ENCODE measurements at regions not wholly inside any gene's neighbourhood (a gene's known extent, or its start where the extent isn't known, plus 50 kb on each side); places are given as distances from the start of the nearest gene placed in this dataset.
"Not testable (repeated sequence)": the region's sequence is repeated elsewhere in the genome, so short reads cannot be mapped to it uniquely, and the experiment has no call there.

- Histone ChIP-seq H3K27me3 (ENCODE audit: insufficient read depth, low read length, poor library complexity, severe bottlenecking) (no peaks in the 10 kb centered on the region), H3K4me1 (ENCODE audit: insufficient read depth, low read length) (no peaks in the 10 kb centered on the region), H3K9me3 (ENCODE audit: low read length) (no peaks in the 10 kb centered on the region), H3K27ac (ENCODE audit: low read depth, low read length) (no peak overlapping the region), H3K36me3 (ENCODE audit: insufficient read depth, low read length) (no peaks in the 10 kb centered on the region), H3K4me3 (ENCODE audit: low read length) (no peak overlapping the region)
- Mint-ChIP-seq H3K4me1 (no peaks in the 10 kb centered on the region), H3K9me3 (peaks cover 0 to 4% (median 0%) of the 10 kb centered on the region in 5 donors), H3K27ac (no peak overlapping the region), H3K4me3 (no peak overlapping the region), H3K36me3 (no peaks in the 10 kb centered on the region), H3K27me3 (peaks cover 0 to 5% of the 10 kb centered on the region in 2 donors)
- ChIA-PET CTCF (no interaction called here), POLR2A (no interaction called here)
- no peak for DNase-seq
Measured at GRCh38 chr12:30178916-30179315, 395.2 kb upstream of the TMTC1 start.

GRCh38 chr12:30169839-30170591 is 386.3 kb upstream of the TMTC1 start:
- Mint-ChIP-seq H3K9me3 (no peaks in the 10 kb centered on the region), H3K27ac (no peak overlapping the region), H3K27me3 (peaks cover 0 to 8% of the 10 kb centered on the region in 2 donors), H3K36me3 (no peaks in the 10 kb centered on the region), H3K4me3 (no peak overlapping the region), H3K4me1 (no peaks in the 10 kb centered on the region)
- H3K4me3 ChIP-seq (ENCODE audit: low read length), result no peak overlapping the region
- H3K27me3 ChIP-seq (ENCODE audit: insufficient read depth, low read length, poor library complexity, severe bottlenecking), result no peaks in the 10 kb centered on the region
- ChIA-PET CTCF (no interaction called here), POLR2A (no interaction called here)
- H3K9me3 ChIP-seq (ENCODE audit: low read length), result no peaks in the 10 kb centered on the region
- no peaks in the 10 kb centered on the region for H3K36me3 ChIP-seq (ENCODE audit: insufficient read depth, low read length)
- H3K4me1 ChIP-seq (ENCODE audit: insufficient read depth, low read length), result no peaks in the 10 kb centered on the region
- no peak for DNase-seq
- no peak overlapping the region for H3K27ac ChIP-seq (ENCODE audit: low read depth, low read length)

DNA sequence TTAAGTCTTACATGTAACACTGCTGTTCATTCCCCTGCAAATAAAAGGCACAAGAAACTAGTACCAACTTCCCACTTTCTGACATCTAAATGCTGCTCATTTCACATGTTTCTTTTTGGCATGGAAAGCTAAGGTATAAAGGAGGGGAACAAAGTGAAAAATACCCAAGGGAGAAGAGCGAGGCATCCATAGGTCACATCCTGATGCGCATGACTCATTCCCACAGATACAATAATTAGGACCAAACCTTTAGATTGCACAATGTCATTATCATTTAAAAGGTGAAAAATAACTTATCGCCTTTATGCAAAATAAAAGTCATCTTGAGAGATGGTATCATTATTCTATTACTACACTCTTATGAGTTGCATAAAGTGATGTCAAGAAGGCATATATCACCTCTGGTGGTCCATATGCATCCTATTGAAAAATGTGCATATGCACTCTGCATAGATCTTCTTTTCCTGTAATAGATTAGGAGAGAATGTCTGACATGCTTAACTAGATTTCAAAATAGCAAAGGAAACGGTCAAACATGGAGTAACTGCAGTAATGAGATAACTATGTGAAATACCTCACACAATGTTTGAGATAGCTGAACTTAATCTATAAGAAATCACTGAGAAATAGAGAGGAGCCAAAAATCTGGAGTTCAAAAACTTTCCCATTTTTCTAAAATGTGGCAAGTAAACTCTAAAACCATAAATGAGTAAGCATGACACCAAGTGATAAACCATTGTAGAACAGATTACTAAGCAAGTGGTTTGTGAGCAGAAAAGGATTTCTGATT is 382.5 kb upstream of the TMTC1 start:
- H3K36me3 ChIP-seq (ENCODE audit: insufficient read depth, low read length), result no peaks in the 10 kb centered on the region
- H3K4me3 ChIP-seq (ENCODE audit: low read length), result no peak overlapping the region
- no peak overlapping the region for H3K4me3 Mint-ChIP-seq
- H3K27me3 ChIP-seq (ENCODE audit: insufficient read depth, low read length, poor library complexity, severe bottlenecking), result no peaks in the 10 kb centered on the region
- peaks cover 3 to 4% of the 10 kb centered on the region in 2 donors for H3K27me3 Mint-ChIP-seq
- H3K27ac Mint-ChIP-seq, result no peak overlapping the region
- no peak for DNase-seq
- no peaks in the 10 kb centered on the region for H3K9me3 Mint-ChIP-seq
- H3K4me1 Mint-ChIP-seq, result no peaks in the 10 kb centered on the region
- POLR2A ChIA-PET, result no interaction called here
- no peaks in the 10 kb centered on the region for H3K4me1 ChIP-seq (ENCODE audit: insufficient read depth, low read length)
- no peaks in the 10 kb centered on the region for H3K36me3 Mint-ChIP-seq
- H3K27ac ChIP-seq (ENCODE audit: low read depth, low read length), result no peak overlapping the region
- CTCF ChIA-PET, result no interaction called here
- H3K9me3 ChIP-seq (ENCODE audit: low read length), result no peaks in the 10 kb centered on the region

GRCh38 chr12:30164382-30165318 is 380.9 kb upstream of the TMTC1 start:
- Mint-ChIP-seq H3K27ac (no peak overlapping the region), H3K27me3 (peaks cover 0 to 4% of the 10 kb centered on the region in 2 donors), H3K9me3 (no peaks in the 10 kb centered on the region), H3K4me3 (no peak overlapping the region), H3K36me3 (no peaks in the 10 kb centered on the region), H3K4me1 (no peaks in the 10 kb centered on the region)
- no peak for DNase-seq
- ChIA-PET CTCF (no interaction called here), POLR2A (no interaction called here)
- Histone ChIP-seq H3K27ac (ENCODE audit: low read depth, low read length) (no peak overlapping the region), H3K4me1 (ENCODE audit: insufficient read depth, low read length) (no peaks in the 10 kb centered on the region), H3K9me3 (ENCODE audit: low read length) (no peaks in the 10 kb centered on the region), H3K4me3 (ENCODE audit: low read length) (no peak overlapping the region), H3K36me3 (ENCODE audit: insufficient read depth, low read length) (no peaks in the 10 kb centered on the region), H3K27me3 (ENCODE audit: insufficient read depth, low read length, poor library complexity, severe bottlenecking) (no peaks in the 10 kb centered on the region)

DNA sequence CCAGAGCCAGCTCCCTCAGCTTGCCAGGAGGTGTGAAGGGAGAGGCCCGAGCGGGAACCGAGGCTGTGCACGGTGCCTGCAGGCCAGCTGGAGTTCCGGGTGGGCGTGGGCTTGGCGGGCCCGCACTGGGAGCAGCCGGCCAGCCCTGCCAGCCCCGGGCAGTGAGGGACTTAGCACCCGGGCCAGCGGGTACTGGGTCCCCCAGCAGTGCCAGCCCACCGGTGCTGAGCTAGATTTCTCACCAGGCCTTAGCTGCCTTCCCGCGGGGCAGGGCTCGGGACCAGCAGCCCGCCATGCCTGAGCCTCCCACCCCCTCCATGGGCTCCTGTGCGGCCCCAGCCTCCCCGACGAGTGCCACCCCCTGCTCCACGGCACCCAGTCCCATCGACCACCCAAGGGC is 373.1 kb upstream of the TMTC1 start:
- DNase-seq; H3K4me3 Mint-ChIP-seq; H3K27ac ChIP-seq (ENCODE audit: low read depth, low read length); H3K36me3 Mint-ChIP-seq; H3K9me3 Mint-ChIP-seq; H3K27me3 Mint-ChIP-seq; H3K27me3 ChIP-seq (ENCODE audit: insufficient read depth, low read length, poor library complexity, severe bottlenecking); H3K36me3 ChIP-seq (ENCODE audit: insufficient read depth, low read length); H3K27ac Mint-ChIP-seq; CTCF ChIA-PET; POLR2A ChIA-PET; H3K4me1 Mint-ChIP-seq; H3K9me3 ChIP-seq (ENCODE audit: low read length); H3K4me1 ChIP-seq (ENCODE audit: insufficient read depth, low read length); H3K4me3 ChIP-seq (ENCODE audit: low read length): not testable (repeated sequence)

DNA sequence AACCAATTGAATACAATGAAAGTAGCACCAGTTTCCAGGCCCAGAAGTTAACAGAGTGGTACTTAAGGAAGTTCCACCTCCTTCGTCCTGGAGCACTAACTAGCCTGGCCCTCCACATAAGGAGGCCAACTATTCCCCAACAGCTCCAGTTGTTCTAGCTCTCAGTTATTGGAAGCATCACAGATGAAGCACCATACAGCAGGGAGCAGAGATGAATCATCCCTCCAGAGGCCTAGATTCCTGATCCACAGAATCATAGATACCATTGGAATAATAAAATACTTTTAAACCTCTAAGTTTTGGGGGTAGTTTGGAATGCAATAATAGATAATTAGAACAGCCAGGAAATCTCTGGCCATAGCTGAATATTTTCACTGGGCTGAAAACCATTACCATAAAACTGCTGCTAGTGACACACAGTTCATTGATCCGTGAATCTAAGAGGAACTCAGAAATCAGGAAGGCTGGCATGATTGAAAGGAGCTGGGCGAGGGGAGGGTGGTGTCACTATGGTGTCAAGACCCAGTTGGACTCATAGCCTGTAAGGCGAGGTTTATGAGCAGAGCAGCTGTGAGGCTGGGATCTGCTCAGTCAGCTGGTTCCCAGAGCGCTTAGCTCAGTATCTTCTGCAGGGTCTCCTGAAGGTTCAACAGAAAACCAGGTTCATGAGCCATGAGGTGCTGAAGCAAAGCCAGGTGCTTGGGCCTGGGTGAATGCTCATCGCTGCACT is 371.4 kb upstream of the TMTC1 start:
- Histone ChIP-seq H3K27me3 (ENCODE audit: insufficient read depth, low read length, poor library complexity, severe bottlenecking) (no peaks in the 10 kb centered on the region), H3K9me3 (ENCODE audit: low read length) (no peaks in the 10 kb centered on the region), H3K27ac (ENCODE audit: low read depth, low read length) (no peak overlapping the region), H3K4me1 (ENCODE audit: insufficient read depth, low read length) (no peaks in the 10 kb centered on the region), H3K4me3 (ENCODE audit: low read length) (no peak overlapping the region), H3K36me3 (ENCODE audit: insufficient read depth, low read length) (no peaks in the 10 kb centered on the region)
- Mint-ChIP-seq H3K36me3 (peaks cover 0 to 2% (median 0%) of the 10 kb centered on the region in 3 donors), H3K4me1 (no peaks in the 10 kb centered on the region), H3K9me3 (peaks cover 0 to 8% (median 0%) of the 10 kb centered on the region in 5 donors), H3K27ac (no peak overlapping the region), H3K4me3 (no peak overlapping the region), H3K27me3 (no peaks in the 10 kb centered on the region)
- no peak for DNase-seq
- ChIA-PET POLR2A (no interaction called here), CTCF (no interaction called here)

DNA sequence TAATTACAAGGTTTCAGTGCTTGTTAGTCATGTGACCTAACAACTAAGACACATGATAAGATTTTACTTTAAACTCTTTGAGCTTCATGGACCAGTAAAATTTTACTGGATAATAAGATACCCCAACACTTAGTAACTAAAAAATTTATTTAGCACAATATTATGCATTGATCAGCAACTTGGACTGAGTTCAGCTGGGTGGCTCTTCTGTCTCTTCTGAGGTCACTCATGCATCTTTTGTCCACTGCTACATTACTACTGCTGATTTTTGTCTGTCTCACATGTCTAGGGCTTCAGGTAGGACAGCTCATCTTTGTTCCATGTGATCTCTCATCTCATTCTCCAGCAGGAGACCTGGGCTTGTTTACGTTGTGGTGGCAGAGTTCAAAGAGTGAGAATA is 370.2 kb upstream of the TMTC1 start:
- H3K27me3 ChIP-seq (ENCODE audit: insufficient read depth, low read length, poor library complexity, severe bottlenecking), result no peaks in the 10 kb centered on the region
- no peaks in the 10 kb centered on the region for H3K27me3 Mint-ChIP-seq
- no peaks in the 10 kb centered on the region for H3K4me1 Mint-ChIP-seq
- H3K9me3 Mint-ChIP-seq, result peaks cover 0 to 8% (median 0%) of the 10 kb centered on the region in 5 donors
- H3K4me3 Mint-ChIP-seq, result no peak overlapping the region
- peaks cover 0 to 2% (median 0%) of the 10 kb centered on the region in 3 donors for H3K36me3 Mint-ChIP-seq
- no peaks in the 10 kb centered on the region for H3K4me1 ChIP-seq (ENCODE audit: insufficient read depth, low read length)
- ChIA-PET CTCF (no interaction called here), POLR2A (no interaction called here)
- no peak overlapping the region for H3K4me3 ChIP-seq (ENCODE audit: low read length)
- no peaks in the 10 kb centered on the region for H3K9me3 ChIP-seq (ENCODE audit: low read length)
- H3K27ac ChIP-seq (ENCODE audit: low read depth, low read length), result no peak overlapping the region
- no peak for DNase-seq
- no peaks in the 10 kb centered on the region for H3K36me3 ChIP-seq (ENCODE audit: insufficient read depth, low read length)
- H3K27ac Mint-ChIP-seq, result no peak overlapping the region
